ENCODE measurements at regions not wholly inside any gene's neighbourhood (a gene's known extent, or its start where the extent isn't known, plus 50 kb on each side); places are given as distances from the start of the nearest gene placed in this dataset.

DNA sequence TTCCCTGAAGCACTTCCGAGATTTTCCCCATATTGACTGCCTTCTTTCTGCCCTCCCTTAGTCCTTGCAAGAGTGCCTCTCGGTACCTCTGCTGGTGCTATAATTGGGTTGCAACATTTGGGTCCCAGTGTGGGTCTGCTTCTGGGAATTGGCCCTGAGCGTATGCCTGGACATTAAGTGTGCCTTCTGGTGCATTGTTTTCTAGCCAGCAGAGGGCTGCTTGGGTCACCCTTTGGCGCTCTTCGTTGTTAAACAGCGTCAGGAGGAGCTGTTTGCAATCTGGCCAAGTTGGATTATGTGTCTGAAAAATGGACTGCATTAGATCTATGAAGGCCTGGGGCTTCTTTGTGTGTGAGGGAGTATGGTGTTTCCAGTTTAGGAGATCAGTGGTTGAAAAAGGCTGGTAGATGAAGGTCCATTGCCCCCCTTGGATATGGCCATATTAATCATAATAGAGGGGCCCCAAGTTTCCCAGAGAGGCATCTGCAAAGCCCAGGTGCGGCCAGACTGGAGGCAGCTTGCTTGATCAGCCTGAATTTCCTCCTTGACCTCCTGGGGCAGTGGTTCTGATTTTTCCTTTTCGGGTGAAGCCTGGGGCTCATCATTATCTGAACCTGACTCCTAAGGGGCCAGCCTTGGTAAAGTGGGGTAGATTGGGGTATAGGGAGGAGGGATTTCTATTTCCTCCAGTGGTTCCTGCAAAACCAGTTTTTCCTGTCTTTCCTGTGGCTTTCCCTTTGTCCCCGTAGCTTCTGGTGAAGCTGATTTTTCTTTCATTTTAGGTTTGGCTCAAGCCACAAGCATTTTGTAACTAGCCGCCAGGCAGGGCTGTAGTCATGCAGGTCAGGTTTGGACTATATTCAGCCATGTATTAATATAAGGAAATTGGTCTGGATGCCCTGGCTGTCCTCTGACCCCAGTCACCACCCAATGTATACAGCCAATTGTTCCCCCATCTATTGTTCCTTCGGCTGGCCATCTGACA lies 85.4 kb upstream of the GPR6 start:
- H3K79me2 ChIP-seq (ENCODE audit: insufficient read depth, low read length) = no peaks in the 10 kb centered on the region
- H3K4me1 ChIP-seq (ENCODE audit: insufficient read depth, low read length) = no peaks in the 10 kb centered on the region
- H4K20me1 ChIP-seq (ENCODE audit: insufficient read depth, low read length) = no peaks in the 10 kb centered on the region
- no peak for TF ChIP-seq EZH2 (IDR thresholded peaks at IDR 0.05; ENCODE audit: borderline replicate concordance, low read depth, low read length, severe bottlenecking)
- TF ChIP-seq, protein P1, sequence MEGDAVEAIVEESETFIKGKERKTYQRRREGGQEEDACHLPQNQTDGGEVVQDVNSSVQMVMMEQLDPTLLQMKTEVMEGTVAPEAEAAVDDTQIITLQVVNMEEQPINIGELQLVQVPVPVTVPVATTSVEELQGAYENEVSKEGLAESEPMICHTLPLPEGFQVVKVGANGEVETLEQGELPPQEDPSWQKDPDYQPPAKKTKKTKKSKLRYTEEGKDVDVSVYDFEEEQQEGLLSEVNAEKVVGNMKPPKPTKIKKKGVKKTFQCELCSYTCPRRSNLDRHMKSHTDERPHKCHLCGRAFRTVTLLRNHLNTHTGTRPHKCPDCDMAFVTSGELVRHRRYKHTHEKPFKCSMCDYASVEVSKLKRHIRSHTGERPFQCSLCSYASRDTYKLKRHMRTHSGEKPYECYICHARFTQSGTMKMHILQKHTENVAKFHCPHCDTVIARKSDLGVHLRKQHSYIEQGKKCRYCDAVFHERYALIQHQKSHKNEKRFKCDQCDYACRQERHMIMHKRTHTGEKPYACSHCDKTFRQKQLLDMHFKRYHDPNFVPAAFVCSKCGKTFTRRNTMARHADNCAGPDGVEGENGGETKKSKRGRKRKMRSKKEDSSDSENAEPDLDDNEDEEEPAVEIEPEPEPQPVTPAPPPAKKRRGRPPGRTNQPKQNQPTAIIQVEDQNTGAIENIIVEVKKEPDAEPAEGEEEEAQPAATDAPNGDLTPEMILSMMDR (IDR thresholded peaks at IDR 0.05; ENCODE audit: borderline replicate concordance, extremely low read depth, low read length, poor library complexity, severe bottlenecking) = no peak
- ATAC-seq (ENCODE audit: insufficient read depth, low read depth) (no peak), DNase-seq (no peak)
- H3K27me3 ChIP-seq (ENCODE audit: insufficient read depth, low read length, poor library complexity) = no peaks in the 10 kb centered on the region
- no peak overlapping the region for H3K27ac ChIP-seq (ENCODE audit: low read length)
- H2AFZ ChIP-seq (ENCODE audit: low read depth, low read length) = no peak overlapping the region
- H3K4me2 ChIP-seq (ENCODE audit: insufficient read depth, low read length) = no peak overlapping the region
- H3K9me3 ChIP-seq (ENCODE audit: insufficient read depth, low read length, severe bottlenecking) = no peaks in the 10 kb centered on the region
- no peaks in the 10 kb centered on the region for H3K36me3 ChIP-seq (ENCODE audit: insufficient read depth, low read length)
- no peak overlapping the region for H3K4me3 ChIP-seq (ENCODE audit: low read depth in 1 of 2, low read length in 2 of 2)
- H3K9ac ChIP-seq (ENCODE audit: low read depth, low read length) = no peak overlapping the region

GRCh38 chr6:109893606-109894005 lies 84.5 kb upstream of the GPR6 start:
- no peaks in the 10 kb centered on the region for H3K79me2 ChIP-seq (ENCODE audit: insufficient read depth, low read length)
- H3K9ac ChIP-seq (ENCODE audit: low read depth, low read length) = no peak overlapping the region
- H3K27ac ChIP-seq (ENCODE audit: low read length) = no peak overlapping the region
- no peaks in the 10 kb centered on the region for H3K36me3 ChIP-seq (ENCODE audit: insufficient read depth, low read length)
- no peak overlapping the region for H3K4me3 ChIP-seq (ENCODE audit: low read depth in 1 of 2, low read length in 2 of 2)
- no peak overlapping the region for H3K4me2 ChIP-seq (ENCODE audit: insufficient read depth, low read length)
- no peaks in the 10 kb centered on the region for H3K4me1 ChIP-seq (ENCODE audit: insufficient read depth, low read length)
- no peak overlapping the region for H2AFZ ChIP-seq (ENCODE audit: low read depth, low read length)
- DNase-seq (no peak), ATAC-seq (ENCODE audit: insufficient read depth, low read depth) (no peak)
- no peaks in the 10 kb centered on the region for H3K27me3 ChIP-seq (ENCODE audit: insufficient read depth, low read length, poor library complexity)
- TF ChIP-seq, protein P1 (IDR thresholded peaks at IDR 0.05; ENCODE audit: borderline replicate concordance, extremely low read depth, low read length, poor library complexity, severe bottlenecking) = no peak
- TF ChIP-seq EZH2 (IDR thresholded peaks at IDR 0.05; ENCODE audit: borderline replicate concordance, low read depth, low read length, severe bottlenecking) = no peak
- no peaks in the 10 kb centered on the region for H4K20me1 ChIP-seq (ENCODE audit: insufficient read depth, low read length)
- no peaks in the 10 kb centered on the region for H3K9me3 ChIP-seq (ENCODE audit: insufficient read depth, low read length, severe bottlenecking)

GRCh38 chr6:109894181-109894580 lies 83.9 kb upstream of the GPR6 start:
- Histone ChIP-seq H3K27me3 (ENCODE audit: insufficient read depth, low read length, poor library complexity) (no peaks in the 10 kb centered on the region), H3K9ac (ENCODE audit: low read depth, low read length) (no peak overlapping the region), H3K4me1 (ENCODE audit: insufficient read depth, low read length) (no peaks in the 10 kb centered on the region), H3K9me3 (ENCODE audit: insufficient read depth, low read length, severe bottlenecking) (no peaks in the 10 kb centered on the region), H4K20me1 (ENCODE audit: insufficient read depth, low read length) (no peaks in the 10 kb centered on the region), H3K4me3 (ENCODE audit: low read depth in 1 of 2, low read length in 2 of 2) (no peak overlapping the region), H3K79me2 (ENCODE audit: insufficient read depth, low read length) (no peaks in the 10 kb centered on the region), H3K4me2 (ENCODE audit: insufficient read depth, low read length) (no peak overlapping the region), H3K27ac (ENCODE audit: low read length) (no peak overlapping the region), H3K36me3 (ENCODE audit: insufficient read depth, low read length) (no peaks in the 10 kb centered on the region), H2AFZ (ENCODE audit: low read depth, low read length) (no peak overlapping the region)
- DNase-seq (no peak), ATAC-seq (ENCODE audit: insufficient read depth, low read depth) (no peak)
- TF ChIP-seq EZH2 (IDR thresholded peaks at IDR 0.05; ENCODE audit: borderline replicate concordance, low read depth, low read length, severe bottlenecking) = no peak
- TF ChIP-seq, protein P1 (IDR thresholded peaks at IDR 0.05; ENCODE audit: borderline replicate concordance, extremely low read depth, low read length, poor library complexity, severe bottlenecking) = no peak

All from DND-41 (cell line).